ENCODE measurements at regions not wholly inside any gene's neighbourhood (a gene's known extent, or its start where the extent isn't known, plus 50 kb on each side); places are given as distances from the start of the nearest gene placed in this dataset.

DNA sequence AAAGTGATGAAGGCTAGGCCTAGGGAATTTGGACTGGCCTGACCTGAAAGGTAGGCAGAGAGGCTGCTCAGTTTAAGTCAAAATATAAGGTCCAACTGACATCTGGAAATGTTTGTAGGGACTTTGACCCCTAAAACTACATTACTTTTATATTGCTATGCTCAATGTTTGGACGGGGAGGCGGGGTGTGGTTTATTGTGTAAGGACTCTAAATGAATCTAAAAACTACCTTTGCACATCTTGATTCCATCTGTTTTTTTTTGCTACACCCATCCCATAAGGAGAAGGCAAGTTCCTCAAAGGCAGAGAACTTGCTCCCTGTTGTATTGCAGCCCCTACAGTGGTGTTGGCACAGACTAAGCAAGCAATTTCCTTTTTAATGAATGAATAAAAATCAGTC, 227.1 kb downstream of the HACE1 start:
- H3K23me2 ChIP-seq (ENCODE audit: low read depth, low read length), result no peaks in the 10 kb centered on the region
- no peaks in the 10 kb centered on the region for H3K79me2 ChIP-seq (ENCODE audit: control insufficient read depth in 1 of 2, insufficient read depth in 2 of 2, low read length in 2 of 2)
- no peak overlapping the region for H2BK12ac ChIP-seq (ENCODE audit: low read depth, low read length)
- H3K23ac ChIP-seq (ENCODE audit: insufficient read length), result no peak overlapping the region
- no peak overlapping the region for H4K5ac ChIP-seq (ENCODE audit: insufficient read length, low read depth, low read length)
- no peaks in the 10 kb centered on the region for H3K9me3 ChIP-seq (ENCODE audit: insufficient read depth in 2 of 2, low read depth in 1 of 2, low read length in 1 of 2)
- H3K4me1 ChIP-seq (replicated peaks in 1 of 4; ENCODE audit: control insufficient read depth in 3 of 4, insufficient read depth in 4 of 4, low read length in 3 of 4), result peaks cover 0 to 5% (median 2%) of the 10 kb centered on the region in 4 experiments; a peak in 2 of 7 replicates
- H4K91ac ChIP-seq (replicated peaks; ENCODE audit: insufficient read length, low read length), result no peak overlapping the region
- H2AFZ ChIP-seq (ENCODE audit: low read length), result no peak overlapping the region
- no peak overlapping the region for H3K4ac ChIP-seq (replicated peaks; ENCODE audit: insufficient read length, low read depth, low read length)
- H3K18ac ChIP-seq (ENCODE audit: extremely low read depth, low read length), result no peak overlapping the region
- FAIRE-seq, result no peak
- no peak for DNase-seq (ENCODE audit: low read depth in 1 of 2, low spot score in 2 of 2)
- H2BK20ac ChIP-seq (ENCODE audit: low read length), result no peak overlapping the region
- no peak overlapping the region for H4K8ac ChIP-seq (ENCODE audit: extremely low read depth, insufficient read depth, low read length)
- WGBS, 2 experiments (ENCODE audit: extremely low coverage in 1 of 2, insufficient coverage in 1 of 2, insufficient read length in 1 of 2, insufficient replicate concordance in 2 of 2, low coverage in 1 of 2, low lambda C conversion rate in 2 of 2, missing lambda C conversion rate in 1 of 2), result 90% methylated on average over 2 of the region's 2 CpGs; no CpG with 5 or more reads in 1 of the 2 experiments
- CTCF ChIA-PET (ENCODE audit: partially characterized antibody), result no interaction called here
- no peak overlapping the region for H2BK15ac ChIP-seq (ENCODE audit: low read length)
- H3K14ac ChIP-seq (ENCODE audit: insufficient read length), result no peak overlapping the region
- no peaks in the 10 kb centered on the region for H4K20me1 ChIP-seq (replicated peaks in 1 of 2; ENCODE audit: control insufficient read depth in 1 of 2, insufficient read depth in 2 of 2, low read length in 2 of 2)
- H3K27me3 ChIP-seq (replicated peaks in 1 of 4; ENCODE audit: control insufficient read depth in 3 of 4, extremely low read depth in 1 of 4, insufficient read depth in 3 of 4, low read length in 3 of 4), result no peaks in the 10 kb centered on the region
- H3K56ac ChIP-seq (replicated peaks; ENCODE audit: insufficient read length, low read depth, low read length), result no peak overlapping the region
- no peaks in the 10 kb centered on the region for H3K36me3 ChIP-seq (ENCODE audit: control insufficient read depth in 2 of 4, insufficient read depth in 4 of 4, low read length in 3 of 4)
- no peak overlapping the region for H2BK120ac ChIP-seq (replicated peaks; ENCODE audit: low read depth, low read length)
- H3K27ac ChIP-seq (ENCODE audit: low read depth, low read length), result no peak overlapping the region
- no peak overlapping the region for H2BK5ac ChIP-seq (ENCODE audit: low read depth, low read length)
- H3K9ac ChIP-seq (replicated peaks in 1 of 4; ENCODE audit: extremely low read depth in 1 of 4, low read depth in 3 of 4, low read length in 3 of 4), result no peak overlapping the region
- H2AK5ac ChIP-seq (ENCODE audit: low read depth, low read length), result no peak overlapping the region
- no peak overlapping the region for H3K4me3 ChIP-seq (ENCODE audit: extremely low read depth in 1 of 4, insufficient read depth in 2 of 4, low read depth in 3 of 4, low read length in 4 of 4)
- no peaks in the 10 kb centered on the region for H3K79me1 ChIP-seq (ENCODE audit: low read depth, low read length)
- no peak overlapping the region for H3K4me2 ChIP-seq (ENCODE audit: insufficient read depth in 1 of 2, low read depth in 2 of 2, low read length in 2 of 2)
- POLR2A ChIA-PET (ENCODE audit: partially characterized antibody), result interaction anchor here (0.6 kb wide), 1 partner anchor 759 kb away, joined by 3 read pairs; no protein-coding TSS in a partner anchor
- no peak for TF ChIP-seq SP2 (IDR thresholded peaks at IDR 0.05; ENCODE audit: low read length)
- no peak for TF ChIP-seq ZNF274 (IDR thresholded peaks at IDR 0.05; ENCODE audit: borderline replicate concordance, extremely low read depth, low read length)
- no peak for TF ChIP-seq BACH1 (IDR thresholded peaks at IDR 0.05; ENCODE audit: low read length)
- TF ChIP-seq CEBPB (IDR thresholded peaks at IDR 0.05; ENCODE audit: low read depth, low read length), result no peak
- no peak for TF ChIP-seq BCL11A (IDR thresholded peaks at IDR 0.05; ENCODE audit: low read depth in 2 of 2, low read length in 2 of 2)
- TF ChIP-seq SUZ12 (IDR thresholded peaks at IDR 0.05; ENCODE audit: low read length), result no peak
- no peak for TF ChIP-seq FOSL1 (IDR thresholded peaks at IDR 0.05; ENCODE audit: insufficient read depth, low read depth, low read length)
- no peak for TF ChIP-seq MAFK (IDR thresholded peaks at IDR 0.05; ENCODE audit: low read depth, low read length)
- TF ChIP-seq, protein P1, sequence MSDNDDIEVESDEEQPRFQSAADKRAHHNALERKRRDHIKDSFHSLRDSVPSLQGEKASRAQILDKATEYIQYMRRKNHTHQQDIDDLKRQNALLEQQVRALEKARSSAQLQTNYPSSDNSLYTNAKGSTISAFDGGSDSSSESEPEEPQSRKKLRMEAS (IDR thresholded peaks at IDR 0.05), result no peak
- no peak for TF ChIP-seq CBX8 (IDR thresholded peaks at IDR 0.05; ENCODE audit: borderline replicate concordance, low read depth, low read length)
- no peak for TF ChIP-seq NANOG (IDR thresholded peaks at IDR 0.05; ENCODE audit: insufficient read depth, low read depth, low read length, poor library complexity, severe bottlenecking)
- TF ChIP-seq JUND (IDR thresholded peaks at IDR 0.05; ENCODE audit: low read length), result no peak
- TF ChIP-seq KDM4A (IDR thresholded peaks at IDR 0.05; ENCODE audit: low read depth, low read length, severe bottlenecking), result no peak
- no peak for TF ChIP-seq KDM1A (IDR thresholded peaks at IDR 0.05; ENCODE audit: borderline replicate concordance, low read length)
- TF ChIP-seq GTF2F1 (IDR thresholded peaks at IDR 0.05; ENCODE audit: borderline replicate concordance, low read depth, low read length), result no peak
- TF ChIP-seq POLR2A (IDR thresholded peaks at IDR 0.05; ENCODE audit: control extremely low read depth in 1 of 2, low read depth in 2 of 2, low read length in 2 of 2), result no peak
- no peak for TF ChIP-seq SP4 (IDR thresholded peaks at IDR 0.05; ENCODE audit: low read length)

Data from H1 (cell line).